GM21367 (cell line): ENCODE measurements at regions not wholly inside any gene's neighbourhood (a gene's known extent, or its start where the extent isn't known, plus 50 kb on each side); places are given as distances from the start of the nearest gene placed in this dataset.
"Not testable (repeated sequence)": the region's sequence is repeated elsewhere in the genome, so short reads cannot be mapped to it uniquely, and the experiment has no call there.

Experiments used
- ATAC-seq: cut with Tn5 transposase; IDR thresholded peaks from one replicate; pipeline ENCODE4 v1.9.1; 2021; ENCODE audit not compliant: unreplicated experiment

DNA sequence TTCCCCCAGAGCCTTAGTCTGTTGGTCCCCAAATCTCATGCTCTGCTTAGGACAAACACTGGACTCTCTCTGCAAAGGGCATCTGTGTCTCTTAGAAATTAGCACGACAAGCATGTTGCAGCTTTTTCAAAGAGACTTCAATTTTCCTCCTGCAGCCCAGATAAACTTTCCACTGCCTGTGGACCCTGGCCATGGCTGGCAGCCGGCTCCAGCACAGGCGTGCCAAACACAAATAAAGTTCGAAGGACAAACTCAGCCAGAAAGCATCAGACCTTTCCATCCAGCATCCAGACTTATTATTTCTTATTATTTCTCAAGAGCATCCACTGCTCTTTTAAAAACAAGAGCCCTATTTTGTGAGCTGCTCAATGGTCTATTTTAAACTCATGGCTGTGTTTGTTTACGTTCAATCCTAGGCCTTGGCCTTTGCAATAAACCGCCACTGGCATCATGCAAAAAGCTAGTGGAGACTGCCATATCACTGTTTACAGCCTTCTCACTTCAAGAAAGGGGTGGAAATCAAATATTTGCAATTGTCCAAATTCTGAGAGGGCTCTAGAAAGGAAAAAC is 300.8 kb downstream of the BCL11A start:
- no peak for ATAC-seq

GRCh38 chr2:60251247-60251646 is 302.2 kb downstream of the BCL11A start:
- no peak for ATAC-seq

DNA sequence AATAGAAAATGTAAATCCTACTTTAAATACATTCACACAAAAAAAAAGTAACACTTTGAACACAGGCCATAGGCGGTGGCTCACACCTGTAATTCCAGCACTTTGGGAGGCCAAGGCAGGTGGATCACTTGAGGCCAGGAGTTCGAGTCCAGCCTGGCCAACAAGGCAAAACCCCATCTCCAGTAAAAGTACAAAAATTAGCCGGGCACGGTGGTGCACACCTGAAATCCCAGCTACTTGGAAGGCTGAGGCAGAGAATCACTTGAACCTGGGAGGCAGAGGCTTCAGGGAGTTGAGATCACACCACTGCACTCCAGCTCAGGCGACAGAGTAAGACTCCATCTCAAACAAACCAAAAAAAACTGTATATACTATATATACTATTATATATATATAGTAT is 303.6 kb downstream of the BCL11A start:
- ATAC-seq: no peak

- no peak for ATAC-seq
Observed at GRCh38 chr2:60247471-60247870, 306.0 kb downstream of the BCL11A start.

GRCh38 chr2:60246583-60246982 is 306.9 kb downstream of the BCL11A start:
- ATAC-seq: no peak

- ATAC-seq: no peak
Observed at GRCh38 chr2:60234274-60234986, 319.0 kb downstream of the BCL11A start.

DNA sequence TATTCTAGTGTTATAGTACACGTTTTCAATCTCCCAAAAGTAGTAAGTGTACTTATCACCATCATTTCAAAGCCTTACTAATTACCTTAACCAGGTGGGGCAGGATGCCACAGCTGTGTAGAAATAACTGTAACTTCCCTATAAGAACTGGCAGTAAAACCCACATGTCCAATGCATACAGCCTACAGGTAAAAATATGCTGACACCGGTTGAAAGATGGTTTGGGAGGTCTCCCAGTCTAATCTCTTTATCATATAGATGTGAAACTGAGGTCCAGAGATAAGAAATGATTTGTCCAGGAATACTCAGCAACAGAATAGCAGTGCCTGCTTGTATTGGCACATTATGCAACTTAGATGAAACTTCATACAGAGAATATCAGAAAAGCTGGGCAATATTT is 322.9 kb downstream of the BCL11A start:
- no peak for ATAC-seq

DNA sequence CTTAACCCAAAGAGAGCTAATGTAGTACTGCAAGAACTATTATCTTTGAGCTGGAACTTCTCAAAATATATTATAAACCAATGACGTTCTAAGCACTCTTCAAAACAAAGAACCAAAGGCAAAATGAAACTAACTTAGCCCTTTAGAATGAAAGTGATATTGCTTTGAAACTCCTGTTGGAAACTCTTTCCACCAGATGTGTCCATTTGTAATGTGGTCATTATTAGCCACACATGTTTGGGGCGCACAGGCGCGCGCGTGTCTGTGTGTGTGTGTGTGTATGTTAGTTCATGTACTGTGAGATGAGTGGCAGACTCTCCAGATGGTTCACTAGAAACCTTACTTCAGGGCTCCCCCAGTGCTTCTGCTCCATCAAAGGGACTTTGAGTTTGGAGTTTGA is 323.4 kb downstream of the BCL11A start:
- ATAC-seq: no peak

GRCh38 chr2:60226943-60227342 is 326.5 kb downstream of the BCL11A start:
- ATAC-seq: no peak

GRCh38 chr2:60226191-60226590 is 327.3 kb downstream of the BCL11A start:
- no peak for ATAC-seq

DNA sequence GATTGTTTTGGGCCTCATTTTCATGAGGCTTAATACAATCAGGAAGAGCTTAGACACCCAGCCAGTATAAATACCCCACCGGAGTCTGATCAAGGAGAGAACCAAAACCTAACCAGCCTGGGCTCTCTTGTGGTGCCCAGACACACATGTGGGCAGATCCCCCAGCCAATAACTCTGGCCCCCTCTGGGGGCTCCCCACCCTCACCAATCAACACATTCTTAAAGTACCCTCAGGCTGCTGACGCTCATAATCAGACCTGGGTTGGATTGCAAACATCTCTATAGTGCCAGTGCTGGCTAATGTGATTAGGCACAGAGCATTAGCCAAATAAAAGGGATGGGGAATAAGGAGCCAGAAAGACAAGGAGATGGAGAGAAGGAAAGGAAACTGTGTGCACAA is 329.6 kb downstream of the BCL11A start:
- no peak for ATAC-seq

DNA sequence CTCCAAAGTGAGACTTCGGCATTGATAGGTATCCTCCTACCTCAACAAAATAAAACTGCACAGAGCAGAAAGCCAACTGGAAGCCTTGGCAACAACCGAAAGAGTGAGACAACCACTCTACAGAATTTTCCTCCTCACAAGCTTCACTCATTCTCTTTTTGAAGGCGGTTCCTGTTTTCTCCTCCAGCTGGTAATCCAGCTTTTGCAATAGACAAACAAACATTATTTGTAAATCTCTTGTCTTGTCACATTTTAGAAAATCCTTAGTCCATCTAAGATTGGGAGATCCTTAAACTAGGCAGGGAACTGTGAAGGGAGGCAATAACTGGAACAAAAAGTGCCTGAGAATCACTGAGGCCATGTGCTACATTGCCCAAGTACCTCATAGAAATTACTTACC is 332.4 kb downstream of the BCL11A start:
- no peak for ATAC-seq

GRCh38 chr2:60219536-60219935 is 333.9 kb downstream of the BCL11A start:
- no peak for ATAC-seq

GRCh38 chr2:60216452-60216995 is 336.9 kb downstream of the BCL11A start:
- no peak for ATAC-seq

DNA sequence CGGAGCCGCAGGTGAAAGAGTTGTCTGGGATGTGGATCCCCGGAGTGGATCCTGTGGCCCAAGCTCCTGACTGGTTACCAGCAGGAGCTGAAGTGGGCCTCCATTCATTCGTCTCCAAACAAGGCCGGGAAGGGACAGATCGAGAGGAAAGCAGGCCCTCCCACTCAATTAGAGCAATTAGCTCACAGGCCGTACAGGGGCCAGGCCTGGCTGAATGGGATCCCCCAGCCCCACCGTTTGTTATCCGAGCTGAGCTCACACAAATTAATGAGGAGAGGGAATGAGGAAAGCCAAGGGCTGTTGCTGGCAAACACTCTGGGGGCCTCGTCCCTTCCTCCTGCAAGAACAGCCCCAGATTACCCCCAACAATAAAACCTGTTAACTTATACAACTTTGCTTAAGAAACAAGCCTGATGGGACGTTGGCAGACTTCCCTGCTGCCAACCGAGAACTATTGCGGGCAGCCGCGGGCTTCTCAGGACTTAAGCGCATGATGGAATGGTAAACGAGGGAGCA is 338.0 kb downstream of the BCL11A start:
- no peak for ATAC-seq

- no peak for ATAC-seq
Observed at GRCh38 chr2:60214626-60214875, 338.9 kb downstream of the BCL11A start.

GRCh38 chr2:60213865-60214625 is 339.4 kb downstream of the BCL11A start:
- ATAC-seq: no peak

DNA sequence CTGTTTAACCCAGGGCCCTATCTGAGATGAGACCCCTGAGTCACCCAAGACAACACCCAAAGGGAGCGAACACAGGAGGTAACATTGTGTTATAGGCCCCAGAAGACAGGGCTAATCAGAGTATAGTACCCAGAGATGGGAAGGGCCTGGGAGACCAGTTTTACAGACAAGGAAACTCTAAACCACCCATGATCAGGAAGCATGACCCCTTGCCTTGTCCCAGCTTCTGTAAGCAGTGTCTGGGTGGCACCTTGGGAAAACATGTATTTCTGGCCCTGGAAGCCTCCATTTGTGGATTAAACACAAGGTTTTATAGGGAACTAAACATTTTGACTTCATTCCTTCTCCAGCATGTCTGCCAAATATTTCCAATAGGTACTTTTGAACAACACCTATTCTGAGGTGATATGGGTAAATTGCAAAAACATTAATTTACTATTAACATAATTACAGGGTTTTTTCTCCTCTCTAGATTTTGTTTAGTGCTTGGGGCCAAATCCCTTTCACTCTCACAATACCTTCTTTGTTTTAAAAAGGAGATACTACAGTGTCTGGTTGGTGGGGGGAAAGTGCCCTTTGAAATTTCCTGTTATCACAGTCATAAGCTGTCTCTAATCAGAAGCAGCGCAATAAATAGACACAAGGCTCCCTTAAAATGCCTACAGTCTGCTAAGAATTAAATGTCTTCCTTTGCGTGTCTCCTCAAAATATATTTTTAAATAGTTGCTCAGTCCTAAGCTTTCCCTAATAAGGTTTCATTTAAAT is 341.1 kb downstream of the BCL11A start:
- no peak for ATAC-seq

DNA sequence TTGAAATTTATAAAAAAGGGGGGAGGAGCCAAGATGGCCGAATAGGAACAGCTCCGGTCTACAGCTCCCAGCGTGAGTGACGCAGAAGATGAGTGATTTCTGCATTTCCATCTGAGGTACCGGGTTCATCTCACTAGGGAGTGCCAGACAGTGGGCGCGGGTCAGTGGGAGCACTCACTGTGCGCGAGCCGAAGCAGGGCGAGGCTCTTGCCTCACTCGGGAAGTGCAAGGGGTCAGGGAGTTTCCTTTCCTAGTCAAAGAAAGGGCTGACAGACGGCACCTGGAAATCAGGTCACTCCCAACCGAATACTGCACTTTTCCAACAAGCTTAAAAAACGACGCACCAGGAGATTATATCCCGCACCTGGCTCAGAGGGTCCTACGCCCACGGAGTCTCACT is 364.4 kb downstream of the BCL11A start:
- not testable (repeated sequence) for ATAC-seq

- ATAC-seq: no peak
Observed at GRCh38 chr2:60175290-60175689, 378.2 kb downstream of the BCL11A start.

GRCh38 chr2:60174146-60174545 is 379.3 kb downstream of the BCL11A start:
- ATAC-seq: no peak
